ENCODE measurements at regions not wholly inside any gene's neighbourhood (a gene's known extent, or its start where the extent isn't known, plus 50 kb on each side); places are given as distances from the start of the nearest gene placed in this dataset. TPM values are rescaled to one million over a fixed set of nuclear protein-coding genes. Genes with fewer than 3 reads are reported as not detected.

Small RNA genes lying in the stretch of these regions (small RNA-seq; reads per million reads assigned to genes)
- not detected for gene AC137527.1

All from frontal cortex (tissue), 1 donor.